Ishikawa (cell line): ENCODE measurements at regions not wholly inside any gene's neighbourhood (a gene's known extent, or its start where the extent isn't known, plus 50 kb on each side); places are given as distances from the start of the nearest gene placed in this dataset.

ENCODE experiments used
- CREB1 ChIP-seq: IDR thresholded peaks from 2 replicates; pipeline ENCODE4 v1.6.1; 2012; ENCODE audit warnings: low read depth
- TAF1 ChIP-seq: IDR thresholded peaks from 2 replicates; pipeline ENCODE4 v1.6.1; 2012; ENCODE audit warnings: low read depth, mild to moderate bottlenecking
- TF ChIP-seq, protein P1 (sequence below): IDR thresholded peaks from 2 replicates; pipeline ENCODE4 v1.6.1; 2012; ENCODE audit warnings: low read depth, mild to moderate bottlenecking

DNA sequence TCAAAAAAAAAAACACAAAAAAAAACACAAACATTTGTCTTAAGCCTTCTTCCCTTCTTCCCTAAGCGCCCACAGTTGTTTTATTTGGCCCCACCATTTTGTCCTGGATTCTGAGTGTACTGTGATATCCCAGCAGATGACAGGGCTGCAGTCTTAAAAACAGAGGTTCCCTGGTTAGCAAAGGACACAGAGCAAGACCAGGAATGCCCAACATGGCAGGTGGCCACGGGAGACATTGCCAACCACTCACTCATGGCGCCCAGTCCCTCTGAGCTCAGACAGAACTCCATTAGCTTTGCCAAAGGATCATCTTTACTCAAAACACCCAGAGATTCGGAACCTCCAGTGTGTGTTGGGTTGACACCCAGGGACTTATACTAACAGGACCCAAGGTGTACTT lies 249.3 kb downstream of the MRTFB start:
- TF ChIP-seq CREB1 (no peak), TAF1 (no peak)
- TF ChIP-seq, protein P1, sequence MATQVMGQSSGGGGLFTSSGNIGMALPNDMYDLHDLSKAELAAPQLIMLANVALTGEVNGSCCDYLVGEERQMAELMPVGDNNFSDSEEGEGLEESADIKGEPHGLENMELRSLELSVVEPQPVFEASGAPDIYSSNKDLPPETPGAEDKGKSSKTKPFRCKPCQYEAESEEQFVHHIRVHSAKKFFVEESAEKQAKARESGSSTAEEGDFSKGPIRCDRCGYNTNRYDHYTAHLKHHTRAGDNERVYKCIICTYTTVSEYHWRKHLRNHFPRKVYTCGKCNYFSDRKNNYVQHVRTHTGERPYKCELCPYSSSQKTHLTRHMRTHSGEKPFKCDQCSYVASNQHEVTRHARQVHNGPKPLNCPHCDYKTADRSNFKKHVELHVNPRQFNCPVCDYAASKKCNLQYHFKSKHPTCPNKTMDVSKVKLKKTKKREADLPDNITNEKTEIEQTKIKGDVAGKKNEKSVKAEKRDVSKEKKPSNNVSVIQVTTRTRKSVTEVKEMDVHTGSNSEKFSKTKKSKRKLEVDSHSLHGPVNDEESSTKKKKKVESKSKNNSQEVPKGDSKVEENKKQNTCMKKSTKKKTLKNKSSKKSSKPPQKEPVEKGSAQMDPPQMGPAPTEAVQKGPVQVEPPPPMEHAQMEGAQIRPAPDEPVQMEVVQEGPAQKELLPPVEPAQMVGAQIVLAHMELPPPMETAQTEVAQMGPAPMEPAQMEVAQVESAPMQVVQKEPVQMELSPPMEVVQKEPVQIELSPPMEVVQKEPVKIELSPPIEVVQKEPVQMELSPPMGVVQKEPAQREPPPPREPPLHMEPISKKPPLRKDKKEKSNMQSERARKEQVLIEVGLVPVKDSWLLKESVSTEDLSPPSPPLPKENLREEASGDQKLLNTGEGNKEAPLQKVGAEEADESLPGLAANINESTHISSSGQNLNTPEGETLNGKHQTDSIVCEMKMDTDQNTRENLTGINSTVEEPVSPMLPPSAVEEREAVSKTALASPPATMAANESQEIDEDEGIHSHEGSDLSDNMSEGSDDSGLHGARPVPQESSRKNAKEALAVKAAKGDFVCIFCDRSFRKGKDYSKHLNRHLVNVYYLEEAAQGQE = no peak
